ENCODE measurements at regions not wholly inside any gene's neighbourhood (a gene's known extent, or its start where the extent isn't known, plus 50 kb on each side); places are given as distances from the start of the nearest gene placed in this dataset.

DNA sequence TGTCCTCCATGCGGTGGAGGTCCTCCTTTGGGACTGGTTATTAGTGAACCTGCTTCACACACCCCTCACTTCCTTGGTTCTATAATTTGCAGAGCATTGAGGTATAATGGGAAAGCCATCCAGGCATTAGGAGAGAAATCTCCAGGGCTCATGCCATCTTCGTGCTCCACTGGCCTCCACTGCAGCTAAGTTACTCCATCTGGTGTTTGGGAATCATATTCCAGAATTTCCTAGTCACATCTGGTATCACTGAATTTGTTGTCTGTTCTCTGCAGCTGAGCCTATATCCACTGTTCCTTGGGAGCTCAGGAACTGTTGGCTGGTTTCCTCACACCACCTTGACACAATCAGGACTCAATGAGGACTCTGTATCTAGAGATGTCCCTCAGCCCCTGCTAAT lies 173.0 kb upstream of the TSHZ2 start:
- in situ Hi-C loops (cut with MboI; ENCODE audit: low sequenced_read_pairs, unreplicated experiment), result no loop called here
- TF ChIP-seq CTCF (IDR thresholded peaks at IDR 0.05; ENCODE audit: borderline replicate concordance, control extremely low read depth, extremely low read depth, insufficient read depth, missing control alignments), result no peak
- DNase-seq (ENCODE audit: low spot score), result no peak

GRCh38 chr20:52798124-52798523 lies 174.0 kb upstream of the TSHZ2 start:
- in situ Hi-C loops (cut with MboI; ENCODE audit: low sequenced_read_pairs, unreplicated experiment), result no loop called here
- TF ChIP-seq CTCF (IDR thresholded peaks at IDR 0.05; ENCODE audit: borderline replicate concordance, control extremely low read depth, extremely low read depth, insufficient read depth, missing control alignments), result no peak
- DNase-seq (ENCODE audit: low spot score), result no peak

- in situ Hi-C loops (cut with MboI; ENCODE audit: low sequenced_read_pairs, unreplicated experiment), result no loop called here
- DNase-seq (ENCODE audit: low spot score), result no peak
- TF ChIP-seq CTCF (IDR thresholded peaks at IDR 0.05; ENCODE audit: borderline replicate concordance, control extremely low read depth, extremely low read depth, insufficient read depth, missing control alignments), result no peak
These were observed 177.3 kb upstream of the TSHZ2 start for GRCh38 chr20:52794853-52795252.

DNA sequence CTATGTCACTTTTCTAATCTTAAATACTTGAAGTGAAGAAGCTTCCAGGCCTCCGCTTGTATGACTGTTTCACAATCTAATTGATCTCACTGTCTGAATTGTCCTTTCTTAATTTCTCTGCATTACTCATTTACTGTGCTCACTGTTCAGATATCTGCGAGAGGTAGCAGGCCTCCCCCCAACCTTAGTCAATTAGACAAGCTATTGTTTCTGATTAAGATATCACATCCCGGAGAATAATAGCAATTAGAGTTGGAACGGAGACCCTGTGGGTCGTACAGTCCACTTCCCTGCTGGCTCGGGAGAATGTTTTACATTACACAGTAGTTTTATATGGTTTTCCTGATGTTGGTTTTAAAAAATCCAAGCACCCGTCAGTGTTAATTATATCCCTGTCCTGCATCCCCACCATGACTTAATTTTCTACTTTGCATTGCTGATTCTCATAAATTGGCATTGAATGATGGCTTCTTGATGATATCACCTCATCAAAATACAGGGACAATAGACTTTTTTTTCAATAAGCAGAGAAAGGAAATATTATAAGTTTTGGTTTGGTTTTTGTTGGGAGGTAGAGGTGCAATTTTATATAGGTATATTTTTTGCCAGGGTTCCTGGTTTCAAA lies 178.7 kb upstream of the TSHZ2 start:
- TF ChIP-seq CTCF (IDR thresholded peaks at IDR 0.05; ENCODE audit: borderline replicate concordance, control extremely low read depth, extremely low read depth, insufficient read depth, missing control alignments), result no peak
- no peak for DNase-seq (ENCODE audit: low spot score)
- in situ Hi-C loops (cut with MboI; ENCODE audit: low sequenced_read_pairs, unreplicated experiment), result no loop called here

- no peak for TF ChIP-seq CTCF (IDR thresholded peaks at IDR 0.05; ENCODE audit: borderline replicate concordance, control extremely low read depth, extremely low read depth, insufficient read depth, missing control alignments)
- in situ Hi-C loops (cut with MboI; ENCODE audit: low sequenced_read_pairs, unreplicated experiment), result no loop called here
- no peak for DNase-seq (ENCODE audit: low spot score)
These were observed 181.1 kb upstream of the TSHZ2 start for GRCh38 chr20:52791091-52791490.

GRCh38 chr20:52789716-52790115 lies 182.4 kb upstream of the TSHZ2 start:
- DNase-seq (ENCODE audit: low spot score), result no peak
- in situ Hi-C loops (cut with MboI; ENCODE audit: low sequenced_read_pairs, unreplicated experiment), result no loop called here
- TF ChIP-seq CTCF (IDR thresholded peaks at IDR 0.05; ENCODE audit: borderline replicate concordance, control extremely low read depth, extremely low read depth, insufficient read depth, missing control alignments), result no peak

Measured in GM13976 (cell line).